ENCODE measurements at regions not wholly inside any gene's neighbourhood (a gene's known extent, or its start where the extent isn't known, plus 50 kb on each side); places are given as distances from the start of the nearest gene placed in this dataset.

DNA sequence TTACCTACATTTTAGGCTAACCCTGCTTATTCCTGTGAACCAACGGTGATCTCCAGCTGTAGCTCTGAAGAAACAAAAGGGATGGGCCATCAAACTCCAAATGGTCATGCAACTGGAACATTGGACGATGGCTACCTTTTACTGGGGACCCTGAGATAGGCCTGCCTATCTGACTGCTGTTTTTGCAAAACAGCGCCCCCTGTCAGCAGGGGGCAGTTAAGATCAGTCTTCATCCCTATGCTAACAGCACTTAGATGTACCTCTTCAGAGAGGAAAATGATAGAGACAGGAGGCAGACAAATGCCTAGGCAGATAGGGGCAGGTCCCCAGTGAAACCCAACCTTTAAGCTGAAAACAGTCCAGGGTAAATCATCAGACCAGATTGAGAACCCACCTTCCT lies 1085.4 kb upstream of the SORCS1 start:
- Mint-ChIP-seq H3K9me3 (peaks cover 13% of the 10 kb centered on the region), H3K4me1 (no peaks in the 10 kb centered on the region), H3K36me3 (no peaks in the 10 kb centered on the region), H3K4me3 (no peak overlapping the region), H3K27me3 (no peaks in the 10 kb centered on the region), H3K27ac (no peak overlapping the region)
- DNase-seq, result no peak
- CTCF ChIA-PET, result no interaction called here

DNA sequence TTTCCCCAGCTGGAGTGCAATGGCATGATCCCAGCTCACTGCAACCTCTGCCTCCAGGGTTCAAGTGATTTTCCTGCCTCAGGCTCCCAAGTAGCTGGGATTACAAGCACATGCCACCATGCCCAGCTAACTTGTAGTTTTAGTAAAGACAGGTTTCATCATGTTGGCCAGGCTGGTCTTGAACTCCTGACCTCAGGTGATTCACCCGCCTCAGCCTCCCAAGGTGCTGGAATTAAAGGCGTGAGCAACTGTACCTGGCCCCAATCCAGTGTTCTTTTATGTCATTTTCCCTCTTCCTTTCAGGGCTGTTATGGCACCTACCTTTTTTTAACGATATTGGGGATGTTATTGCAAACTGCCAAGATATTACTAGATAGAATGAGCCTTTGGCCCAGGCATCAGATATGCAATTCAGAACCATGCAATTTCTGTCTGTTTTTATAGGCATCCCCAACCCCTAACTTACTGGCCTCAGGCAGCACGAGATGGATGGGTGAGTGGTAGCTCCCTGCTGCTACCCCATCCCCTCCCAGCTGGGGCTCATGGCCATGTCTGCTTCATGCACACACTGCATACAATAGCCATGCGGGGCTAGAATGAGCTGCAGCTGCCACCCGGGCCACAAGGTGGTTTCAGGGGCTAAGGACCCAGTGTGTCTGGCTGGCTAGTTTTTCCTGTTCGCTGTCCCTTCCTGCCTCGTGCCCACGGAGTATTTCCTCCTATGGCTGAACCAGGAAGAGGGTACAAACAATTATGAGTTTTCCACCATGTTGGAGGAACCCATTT lies 1080.1 kb upstream of the SORCS1 start:
- no peak for DNase-seq

GRCh38 chr10:108241166-108241565 lies 1076.7 kb upstream of the SORCS1 start:
- Mint-ChIP-seq H3K4me3 (no peak overlapping the region), H3K9me3 (peaks cover 12% of the 10 kb centered on the region), H3K36me3 (no peaks in the 10 kb centered on the region), H3K4me1 (no peaks in the 10 kb centered on the region), H3K27me3 (no peaks in the 10 kb centered on the region), H3K27ac (no peak overlapping the region)
- DNase-seq, result no peak
- CTCF ChIA-PET, result interaction anchor here (0.6 kb wide), 1 partner anchor 11 kb away, joined by 5 read pairs; no protein-coding TSS in a partner anchor

More for the DNA sequence above, 1080.1 kb upstream of the SORCS1 start:
- no peaks in the 10 kb centered on the region for H3K4me1 Mint-ChIP-seq
- peaks cover 18% of the 10 kb centered on the region for H3K9me3 Mint-ChIP-seq
- no peak overlapping the region for H3K4me3 Mint-ChIP-seq
- H3K27me3 Mint-ChIP-seq, result no peaks in the 10 kb centered on the region
- H3K27ac Mint-ChIP-seq, result no peak overlapping the region
- CTCF ChIA-PET, result no interaction called here
- no peaks in the 10 kb centered on the region for H3K36me3 Mint-ChIP-seq

GRCh38 chr10:108238261-108238660 lies 1073.8 kb upstream of the SORCS1 start:
- Mint-ChIP-seq H3K27ac (no peak overlapping the region), H3K9me3 (peaks cover 9% of the 10 kb centered on the region), H3K4me3 (no peak overlapping the region), H3K36me3 (no peaks in the 10 kb centered on the region), H3K4me1 (no peaks in the 10 kb centered on the region), H3K27me3 (no peaks in the 10 kb centered on the region)
- no peak for DNase-seq
- CTCF ChIA-PET, result no interaction called here

DNA sequence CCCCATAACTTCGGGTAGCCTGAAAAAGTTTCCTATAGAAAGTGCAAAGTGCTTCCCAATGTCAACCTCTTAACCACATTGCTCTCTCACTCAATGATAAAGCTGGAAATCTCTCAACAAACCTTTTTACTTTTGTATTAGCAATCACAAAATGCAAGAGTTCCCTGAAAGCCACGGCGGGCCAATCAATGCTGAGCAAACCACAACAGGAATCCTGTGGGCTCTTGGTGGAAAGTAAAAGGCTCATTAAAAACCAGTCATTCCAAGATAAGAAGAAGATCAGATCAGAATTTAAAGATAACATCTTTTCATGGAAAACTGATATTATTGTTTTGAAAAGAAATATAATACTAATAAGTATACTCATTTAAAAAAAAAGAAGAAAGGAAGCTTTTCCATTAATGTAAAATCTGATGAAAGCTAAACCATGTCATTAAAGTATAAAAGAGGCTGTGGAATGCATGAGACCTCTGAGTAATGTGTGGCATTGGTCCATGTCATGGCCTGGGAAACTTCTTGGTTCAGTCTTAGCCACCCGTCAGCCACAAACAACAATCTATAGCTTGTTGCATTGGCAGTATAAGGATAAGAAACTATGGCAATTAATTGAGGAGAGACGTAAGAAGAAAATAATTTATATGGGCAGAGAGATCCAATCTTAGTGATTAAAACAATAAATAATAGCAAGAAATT lies 1066.1 kb upstream of the SORCS1 start:
- Mint-ChIP-seq H3K9me3 (peaks cover 8% of the 10 kb centered on the region), H3K36me3 (no peaks in the 10 kb centered on the region), H3K4me3 (no peak overlapping the region), H3K4me1 (no peaks in the 10 kb centered on the region), H3K27ac (no peak overlapping the region), H3K27me3 (no peaks in the 10 kb centered on the region)
- no peak for DNase-seq
- CTCF ChIA-PET, result no interaction called here

- Mint-ChIP-seq H3K36me3 (no peaks in the 10 kb centered on the region), H3K4me1 (no peaks in the 10 kb centered on the region), H3K4me3 (no peak overlapping the region), H3K27me3 (no peaks in the 10 kb centered on the region), H3K9me3 (peaks cover 10% of the 10 kb centered on the region), H3K27ac (no peak overlapping the region)
- no peak for DNase-seq
- CTCF ChIA-PET, result interaction anchor here (0.7 kb wide), 1 partner anchor 55 kb away, joined by 3 read pairs; no protein-coding TSS in a partner anchor
Measured at GRCh38 chr10:108208732-108209131, 1044.2 kb upstream of the SORCS1 start.

- Mint-ChIP-seq H3K27me3 (no peaks in the 10 kb centered on the region), H3K4me1 (no peaks in the 10 kb centered on the region), H3K36me3 (no peaks in the 10 kb centered on the region), H3K27ac (no peak overlapping the region), H3K4me3 (no peak overlapping the region), H3K9me3 (peaks cover 10% of the 10 kb centered on the region)
- CTCF ChIA-PET, result no interaction called here
- DNase-seq, result no peak
Measured at GRCh38 chr10:108208038-108208437, 1043.5 kb upstream of the SORCS1 start.

- Mint-ChIP-seq H3K27me3 (no peaks in the 10 kb centered on the region), H3K4me1 (no peaks in the 10 kb centered on the region), H3K9me3 (peaks cover 11% of the 10 kb centered on the region), H3K27ac (no peak overlapping the region), H3K36me3 (no peaks in the 10 kb centered on the region), H3K4me3 (no peak overlapping the region)
- DNase-seq, result no peak
- CTCF ChIA-PET, result interaction anchor here (0.6 to 0.9 kb wide), 2 partner anchors 52 to 1499 kb away, joined by 3 read pairs; no protein-coding TSS in a partner anchor
Measured at GRCh38 chr10:108204528-108205305, 1040.2 kb upstream of the SORCS1 start.

GRCh38 chr10:108203905-108204527 lies 1039.5 kb upstream of the SORCS1 start:
- H3K9me3 Mint-ChIP-seq, result peaks cover 9% of the 10 kb centered on the region
- no peak overlapping the region for H3K27ac Mint-ChIP-seq
- CTCF ChIA-PET, result interaction anchor here (0.6 to 0.9 kb wide), 3 partner anchors 43 to 1498 kb away, joined by 3 read pairs; no protein-coding TSS in a partner anchor
- H3K36me3 Mint-ChIP-seq, result no peaks in the 10 kb centered on the region
- no peaks in the 10 kb centered on the region for H3K27me3 Mint-ChIP-seq
- no peak for DNase-seq
- no peaks in the 10 kb centered on the region for H3K4me1 Mint-ChIP-seq
- H3K4me3 Mint-ChIP-seq, result no peak overlapping the region

- Mint-ChIP-seq H3K27me3 (no peaks in the 10 kb centered on the region), H3K4me3 (no peak overlapping the region), H3K9me3 (peaks cover 7% of the 10 kb centered on the region), H3K36me3 (no peaks in the 10 kb centered on the region), H3K27ac (no peak overlapping the region), H3K4me1 (no peaks in the 10 kb centered on the region)
- no peak for DNase-seq
- CTCF ChIA-PET, result no interaction called here
Measured at GRCh38 chr10:108187408-108188012, 1023.0 kb upstream of the SORCS1 start.

DNA sequence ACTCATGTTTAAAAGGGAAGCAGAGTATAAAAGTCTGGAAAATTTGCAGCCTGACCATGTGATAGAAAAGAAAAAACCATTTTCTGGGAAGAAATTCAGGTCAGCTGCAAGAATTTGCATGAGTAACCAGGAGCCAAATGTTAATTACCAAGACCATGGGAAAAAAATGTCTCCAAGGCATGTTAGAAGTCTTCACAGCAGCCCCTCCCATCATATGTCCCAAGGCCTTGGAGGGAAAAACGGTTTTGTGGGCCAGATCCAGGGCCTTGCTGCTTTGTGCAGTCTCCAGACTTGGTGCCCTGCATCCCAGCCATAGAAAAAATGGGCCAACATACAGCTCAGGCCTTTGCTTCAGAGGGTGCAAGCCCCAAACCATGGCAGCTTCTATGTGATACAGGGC lies 1019.6 kb upstream of the SORCS1 start:
- DNase-seq, result no peak
- no peak overlapping the region for H3K27ac Mint-ChIP-seq
- H3K9me3 Mint-ChIP-seq, result peaks cover 10% of the 10 kb centered on the region
- H3K36me3 Mint-ChIP-seq, result no peaks in the 10 kb centered on the region
- H3K4me3 Mint-ChIP-seq, result no peak overlapping the region
- CTCF ChIA-PET, result no interaction called here
- no peaks in the 10 kb centered on the region for H3K27me3 Mint-ChIP-seq
- no peaks in the 10 kb centered on the region for H3K4me1 Mint-ChIP-seq

GRCh38 chr10:108180878-108181277 lies 1016.4 kb upstream of the SORCS1 start:
- Mint-ChIP-seq H3K27me3 (no peaks in the 10 kb centered on the region), H3K4me3 (no peak overlapping the region), H3K9me3 (peaks cover 8% of the 10 kb centered on the region), H3K4me1 (no peaks in the 10 kb centered on the region), H3K36me3 (no peaks in the 10 kb centered on the region), H3K27ac (no peak overlapping the region)
- CTCF ChIA-PET, result no interaction called here
- DNase-seq, result no peak

- DNase-seq, result no peak
- Mint-ChIP-seq H3K4me1 (no peaks in the 10 kb centered on the region), H3K9me3 (peaks cover 8% of the 10 kb centered on the region), H3K27me3 (no peaks in the 10 kb centered on the region), H3K27ac (no peak overlapping the region), H3K36me3 (no peaks in the 10 kb centered on the region), H3K4me3 (no peak overlapping the region)
- CTCF ChIA-PET, result no interaction called here
Measured at GRCh38 chr10:108169846-108170245, 1005.3 kb upstream of the SORCS1 start.

DNA sequence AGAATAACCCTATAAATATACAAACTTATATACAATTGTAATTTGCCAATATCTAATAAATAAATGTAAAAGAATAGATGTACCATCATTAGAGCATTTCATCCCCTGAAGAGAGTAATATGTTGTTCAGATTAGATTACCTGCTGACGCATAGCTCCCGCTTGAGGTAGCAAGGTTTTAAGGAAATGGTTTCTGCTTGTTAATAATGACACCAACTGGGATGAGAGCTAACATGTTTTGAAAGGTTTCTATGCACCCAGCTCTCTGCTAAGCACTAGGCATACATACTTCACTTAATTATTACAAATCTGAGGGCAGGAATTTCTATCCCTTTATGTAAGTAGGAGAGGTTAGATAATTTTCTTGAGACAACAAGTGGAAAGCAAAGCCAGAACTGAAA lies 1003.3 kb upstream of the SORCS1 start:
- H3K4me3 Mint-ChIP-seq, result no peak overlapping the region

More for the DNA sequence above, 1003.3 kb upstream of the SORCS1 start:
- Mint-ChIP-seq H3K4me1 (no peaks in the 10 kb centered on the region), H3K27ac (no peak overlapping the region), H3K36me3 (no peaks in the 10 kb centered on the region), H3K9me3 (peaks cover 7% of the 10 kb centered on the region), H3K27me3 (no peaks in the 10 kb centered on the region)
- no peak for DNase-seq
- CTCF ChIA-PET, result no interaction called here
